Neural progenitor cell (in vitro differentiated cells): ENCODE measurements at regions not wholly inside any gene's neighbourhood (a gene's known extent, or its start where the extent isn't known, plus 50 kb on each side); places are given as distances from the start of the nearest gene placed in this dataset.

Experiments
- CTCF ChIP-seq: fragments of 200-600 bp; sonication (generic); IDR thresholded peaks from 2 replicates; pipeline ENCODE4 v1.5.1; 2017; ENCODE audit warnings: antibody characterized with exemption, mild to moderate bottlenecking
- EZH2 ChIP-seq: fragments of 200-600 bp; sonication (generic); IDR thresholded peaks from 2 replicates; pipeline ENCODE4 v1.6.1; 2017; ENCODE audit warnings: antibody characterized with exemption, mild to moderate bottlenecking, moderate library complexity

- no peak for TF ChIP-seq EZH2
- TF ChIP-seq CTCF = no peak
These were observed 226.3 kb downstream of the DEPDC1B start for GRCh38 chr5:60473654-60474053.
